A673 (cell line): ENCODE measurements at regions not wholly inside any gene's neighbourhood (a gene's known extent, or its start where the extent isn't known, plus 50 kb on each side); places are given as distances from the start of the nearest gene placed in this dataset.

Source experiments
- CTCF ChIP-seq: fragments of 300-800, 200-600 bp; sonication (generic); conservative IDR thresholded peaks from 2 replicates; pipeline ENCODE4 v1.5.1; 2017; ENCODE audit warnings: low read depth, mild to moderate bottlenecking, antibody characterized with exemption, low read length, moderate library complexity, mixed read lengths
- EZH2 ChIP-seq: fragments of 200-600 bp; sonication (generic); IDR thresholded peaks from 2 replicates; pipeline ENCODE4 v1.6.1; 2017; ENCODE audit warnings: borderline replicate concordance, low read depth, mild to moderate bottlenecking, mixed read lengths, antibody characterized with exemption, low read length; ENCODE audit not compliant: poor library complexity, severe bottlenecking

GRCh38 chr9:73615557-73615956 is 463.9 kb downstream of the ANXA1 start:
- TF ChIP-seq CTCF: no peak
- no peak for TF ChIP-seq EZH2
